NB4 (cell line): ENCODE measurements at regions not wholly inside any gene's neighbourhood (a gene's known extent, or its start where the extent isn't known, plus 50 kb on each side); places are given as distances from the start of the nearest gene placed in this dataset.

ENCODE experiments used
- CTCF ChIP-seq: IDR thresholded peaks from one replicate; pipeline ENCODE4 v1.5.1; 2012; ENCODE audit warnings: low read depth, low read length
- POLR2A ChIP-seq: IDR thresholded peaks from 2 replicates; pipeline ENCODE4 v1.6.1; 2011; ENCODE audit warnings: mild to moderate bottlenecking; ENCODE audit not compliant: insufficient read length; ENCODE audit errors: extremely low read depth
- TF ChIP-seq, protein P1 (sequence below): IDR thresholded peaks from 2 replicates; pipeline ENCODE4 v1.6.1; 2011; ENCODE audit warnings: low read depth, low read length

DNA sequence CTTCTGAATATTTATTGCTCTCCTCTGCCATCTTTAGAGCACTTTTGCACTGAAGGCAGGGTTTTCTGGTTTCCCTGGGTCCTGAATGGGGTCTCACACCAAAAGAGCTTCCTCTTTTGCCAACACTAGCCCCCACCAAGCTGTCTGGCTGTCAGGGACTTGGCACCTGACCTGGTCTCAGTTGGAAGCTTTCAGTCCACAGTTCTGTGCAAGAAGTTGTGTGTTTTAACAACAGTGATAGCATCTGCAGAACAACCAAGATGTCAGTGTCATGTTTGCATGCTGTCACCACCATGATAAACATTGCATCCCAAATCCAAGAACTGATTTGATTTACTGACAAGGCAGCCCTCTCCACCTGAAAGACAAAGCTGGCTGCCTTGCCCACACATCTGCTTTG is 448.5 kb upstream of the CCL2 start:
- TF ChIP-seq CTCF (no peak), POLR2A (no peak)
- TF ChIP-seq, protein P1, sequence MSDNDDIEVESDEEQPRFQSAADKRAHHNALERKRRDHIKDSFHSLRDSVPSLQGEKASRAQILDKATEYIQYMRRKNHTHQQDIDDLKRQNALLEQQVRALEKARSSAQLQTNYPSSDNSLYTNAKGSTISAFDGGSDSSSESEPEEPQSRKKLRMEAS, result no peak
